ENCODE measurements at regions not wholly inside any gene's neighbourhood (a gene's known extent, or its start where the extent isn't known, plus 50 kb on each side); places are given as distances from the start of the nearest gene placed in this dataset.

DNA sequence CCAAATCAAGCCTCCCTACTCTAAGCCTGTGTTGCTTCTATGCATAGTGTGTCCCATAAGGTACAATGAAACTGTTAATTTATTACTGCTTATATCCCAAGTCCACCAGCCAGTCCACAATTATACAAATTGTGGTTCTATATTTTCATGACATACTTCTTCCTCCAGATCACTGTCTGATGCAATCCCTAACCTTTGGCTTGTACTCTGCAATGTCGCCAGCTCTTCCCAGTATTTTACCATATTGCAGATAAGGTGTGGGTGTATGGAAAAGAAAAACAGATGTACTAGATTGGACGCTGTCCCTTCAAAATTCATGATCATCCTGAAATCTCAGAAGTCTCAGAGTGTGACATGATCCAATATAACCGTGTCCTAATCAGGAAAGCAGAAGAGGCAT lies 286.2 kb downstream of the GASK1B start:
- DNase-seq (ENCODE audit: low spot score), result no peak

GRCh38 chr4:157885811-157886210 lies 287.0 kb downstream of the GASK1B start:
- peak; percentile 65 for DNase-seq (ENCODE audit: low spot score)

GRCh38 chr4:157882901-157883300 lies 289.9 kb downstream of the GASK1B start:
- DNase-seq (ENCODE audit: low spot score), result peak; percentile 35

GRCh38 chr4:157880761-157881160 lies 292.1 kb downstream of the GASK1B start:
- peak; percentile 69 for DNase-seq (ENCODE audit: low spot score)

GRCh38 chr4:157854819-157855218 lies 318.0 kb downstream of the GASK1B start:
- no peak for DNase-seq (ENCODE audit: low spot score)

DNA sequence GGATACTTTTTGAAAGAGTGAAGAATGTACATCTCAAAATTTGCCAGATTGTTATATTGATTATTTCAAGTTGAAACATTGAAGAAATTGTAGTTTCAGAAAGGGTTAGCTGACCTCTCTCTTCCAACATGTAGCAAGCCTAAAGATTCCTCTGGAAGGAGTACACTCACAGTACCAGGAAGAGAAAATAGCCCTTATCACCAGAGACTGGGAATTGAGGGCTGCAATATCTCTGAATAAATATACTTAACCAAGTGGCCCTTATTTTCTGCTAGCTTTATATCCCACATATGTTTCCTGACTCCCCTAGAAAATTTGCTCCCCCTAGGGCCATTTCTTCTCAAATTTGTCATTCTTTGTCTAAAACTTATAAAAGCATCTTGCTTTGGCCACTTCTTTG lies 332.2 kb downstream of the GASK1B start:
- no peak for DNase-seq (ENCODE audit: low spot score)

- no peak for DNase-seq (ENCODE audit: low spot score)
Measured at GRCh38 chr4:157840034-157840433, 332.8 kb downstream of the GASK1B start.

DNA sequence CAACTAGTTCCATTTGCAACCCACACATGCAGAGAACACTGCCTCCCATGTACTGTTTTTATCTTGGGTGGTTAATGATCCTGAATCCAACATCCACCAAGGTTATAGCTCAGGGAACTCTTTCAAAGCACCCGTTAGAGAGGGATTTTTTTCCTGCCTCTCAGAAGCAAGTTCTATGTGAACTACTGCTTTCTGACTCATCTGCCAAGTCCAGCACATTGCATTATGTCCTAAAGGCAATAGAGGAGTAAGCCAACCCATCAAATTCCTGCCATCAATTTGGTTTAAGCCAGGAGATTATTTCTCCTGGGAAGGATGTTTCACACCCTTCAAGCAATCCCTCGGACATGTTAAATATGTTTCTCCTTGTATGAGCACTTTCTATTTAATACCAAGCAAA lies 334.5 kb downstream of the GASK1B start:
- DNase-seq (ENCODE audit: low spot score), result peak; percentile 10

DNA sequence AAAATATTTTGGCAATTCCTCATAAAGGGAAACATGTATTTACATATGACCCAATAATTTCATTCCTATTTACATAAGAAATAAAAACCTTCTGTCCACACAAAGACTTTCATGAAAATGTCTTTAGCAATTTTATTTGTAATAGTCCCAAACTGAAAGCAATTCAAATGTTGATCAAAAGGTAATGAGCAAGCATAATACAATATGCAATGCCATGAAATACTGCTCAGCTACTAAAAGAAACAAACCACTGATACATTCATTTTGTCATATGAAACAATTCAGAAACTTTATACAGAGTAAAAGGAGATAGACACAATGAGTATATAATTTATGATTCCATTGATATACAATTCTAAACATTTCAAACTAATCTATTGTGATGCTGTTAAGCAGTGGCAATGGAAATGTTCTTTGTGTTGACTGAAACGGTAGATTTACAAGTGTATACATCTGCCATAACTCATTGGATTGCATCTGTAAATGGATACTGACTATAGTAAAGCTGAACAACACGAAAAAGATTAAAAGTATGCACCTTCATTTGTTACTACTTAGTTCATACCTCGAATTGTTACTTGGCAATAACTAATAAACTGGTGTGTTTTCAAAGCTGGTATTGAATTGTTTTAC lies 335.6 kb downstream of the GASK1B start:
- no peak for DNase-seq (ENCODE audit: low spot score)

- DNase-seq (ENCODE audit: low spot score), result no peak
Measured at GRCh38 chr4:157832596-157832995, 340.2 kb downstream of the GASK1B start.

DNA sequence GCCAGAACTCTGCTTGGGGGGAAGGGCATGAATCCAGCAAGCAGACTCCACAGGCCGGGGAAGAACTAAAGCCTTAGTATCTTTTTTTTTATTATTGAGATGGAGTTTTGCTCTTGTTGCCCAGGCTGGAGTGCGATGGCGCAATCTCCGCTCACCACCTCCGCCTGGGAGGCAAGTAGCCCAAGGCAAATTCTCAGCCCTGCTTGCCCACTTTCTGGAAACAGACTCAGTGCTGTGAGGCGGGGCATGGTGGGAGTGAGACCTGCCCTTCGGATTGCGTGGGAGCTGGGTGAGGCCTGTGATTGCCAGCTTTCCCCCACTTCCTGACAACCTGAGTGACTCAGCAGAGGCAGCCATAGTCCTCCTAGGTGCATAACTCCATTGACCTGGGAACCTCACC lies 348.8 kb downstream of the GASK1B start:
- DNase-seq (ENCODE audit: low spot score), result no peak

- no peak for DNase-seq (ENCODE audit: low spot score)
Measured at GRCh38 chr4:157821814-157822213, 351.0 kb downstream of the GASK1B start.

DNA sequence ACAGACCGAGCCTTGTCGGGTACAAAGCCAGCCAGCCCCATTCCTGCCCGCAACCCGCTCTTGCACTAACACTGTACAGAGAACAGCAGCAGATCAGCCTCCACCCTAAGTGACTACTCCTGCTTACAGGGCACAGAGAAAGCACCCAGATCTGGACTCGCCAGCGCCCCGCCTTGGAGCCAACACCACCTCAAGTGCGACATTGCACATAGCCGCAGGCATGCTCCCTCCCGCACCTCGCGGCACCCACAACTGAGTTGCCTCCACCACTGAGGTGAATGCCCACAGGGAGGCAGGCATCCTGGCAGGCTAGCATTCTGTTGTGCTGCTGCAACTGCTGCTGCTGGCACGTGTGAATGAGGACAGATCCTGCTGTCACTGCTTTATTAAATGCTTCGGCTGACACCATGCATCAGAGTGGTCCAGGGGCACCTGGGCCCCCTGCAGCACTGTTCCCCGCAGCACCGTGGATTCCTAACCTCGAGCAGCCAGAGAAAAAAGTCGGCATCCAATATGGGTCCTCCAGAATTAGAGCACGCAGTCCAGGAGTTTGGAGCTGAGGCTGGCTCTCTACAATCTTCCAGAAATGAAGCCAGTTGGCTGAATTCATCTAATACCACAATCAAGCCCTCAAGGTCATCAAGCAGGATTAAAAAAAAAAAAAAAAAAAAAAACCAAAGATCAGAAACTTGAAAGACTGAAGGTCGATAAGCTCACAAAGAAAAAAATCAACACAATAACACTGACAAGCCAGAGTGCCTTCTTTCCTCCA lies 352.9 kb downstream of the GASK1B start:
- DNase-seq (ENCODE audit: low spot score), result no peak

DNA sequence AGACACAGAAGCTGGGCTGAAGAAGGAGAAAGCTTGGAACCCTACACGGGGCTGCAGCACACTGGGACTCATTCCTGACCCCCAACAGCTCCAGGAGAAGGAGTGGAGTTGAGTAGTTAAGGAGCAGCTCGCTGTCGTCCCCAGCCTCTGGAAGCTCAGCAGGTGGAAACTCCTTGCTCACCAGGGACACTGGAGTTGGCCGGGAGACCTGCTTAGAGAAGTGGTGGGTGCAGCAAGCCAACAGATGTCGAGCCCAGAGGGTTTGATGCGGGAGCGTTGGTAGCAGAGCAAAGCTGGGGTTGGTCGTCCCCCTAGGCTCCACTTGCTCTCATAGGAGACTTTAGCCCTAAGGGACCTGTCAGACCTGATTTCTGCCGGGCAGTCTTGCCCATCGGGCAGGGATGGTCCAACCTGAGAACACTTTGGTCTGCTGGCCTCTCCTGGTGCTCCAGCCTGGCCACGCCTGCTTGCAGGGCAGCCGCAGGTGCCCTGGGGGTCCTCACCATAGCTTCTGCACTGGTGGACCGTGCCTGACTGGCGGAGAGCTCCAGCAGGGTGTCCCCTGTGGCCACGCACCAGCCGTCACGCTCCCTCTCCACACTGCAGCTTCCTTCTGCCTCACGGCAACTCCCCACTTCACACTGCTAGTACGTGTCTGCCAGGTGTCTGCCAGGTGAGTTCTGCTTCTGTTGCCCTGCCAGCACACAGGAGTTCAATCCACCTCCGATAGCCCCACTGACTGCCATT lies 353.7 kb downstream of the GASK1B start:
- no peak for DNase-seq (ENCODE audit: low spot score)

GRCh38 chr4:157810137-157810774 lies 362.6 kb downstream of the GASK1B start:
- peak; percentile 68 for DNase-seq (ENCODE audit: low spot score)

- peak; percentile 62 for DNase-seq (ENCODE audit: low spot score)
Measured at GRCh38 chr4:157808796-157809383, 363.9 kb downstream of the GASK1B start.

DNA sequence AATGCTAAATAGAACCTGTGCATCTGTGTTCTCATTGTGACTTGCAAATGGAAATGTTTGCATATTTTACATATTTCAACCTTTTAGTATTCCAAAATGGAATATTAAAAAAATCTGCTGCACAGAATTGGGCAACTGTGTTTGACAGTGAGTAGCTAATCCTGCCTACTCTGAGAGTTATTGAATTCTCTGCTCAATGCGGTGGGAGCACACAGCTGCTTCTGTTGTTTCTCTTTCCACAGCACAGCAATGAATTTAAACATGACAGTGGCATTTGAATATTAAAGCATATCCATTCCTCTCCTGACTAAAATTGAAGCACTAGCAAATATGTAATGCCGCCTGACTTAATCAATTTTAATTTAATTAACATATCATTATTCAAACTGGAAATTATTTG lies 366.6 kb downstream of the GASK1B start:
- DNase-seq (ENCODE audit: low spot score), result peak; percentile 31

DNA sequence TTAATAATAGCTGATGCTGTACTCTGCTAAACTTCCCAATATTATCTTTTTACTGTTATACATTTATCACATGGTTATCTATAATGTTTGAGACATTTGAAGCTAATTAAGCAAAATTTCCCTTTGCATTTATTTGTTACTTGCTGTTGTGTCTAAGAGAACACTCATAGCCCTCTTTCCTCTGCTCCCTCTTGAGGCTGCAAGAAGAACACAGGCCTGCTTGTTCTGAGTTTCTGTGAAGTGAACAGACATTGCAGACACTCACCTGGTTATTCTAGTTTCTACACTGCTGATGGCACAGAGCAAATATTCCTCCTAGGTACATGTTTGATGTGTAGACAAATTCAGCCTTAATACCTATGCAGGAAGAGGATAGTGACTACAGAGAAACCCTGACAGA lies 367.8 kb downstream of the GASK1B start:
- peak; percentile 59 for DNase-seq (ENCODE audit: low spot score)

GRCh38 chr4:157803845-157804521 lies 368.8 kb downstream of the GASK1B start:
- peak; percentile 95 for DNase-seq (ENCODE audit: low spot score)

DNA sequence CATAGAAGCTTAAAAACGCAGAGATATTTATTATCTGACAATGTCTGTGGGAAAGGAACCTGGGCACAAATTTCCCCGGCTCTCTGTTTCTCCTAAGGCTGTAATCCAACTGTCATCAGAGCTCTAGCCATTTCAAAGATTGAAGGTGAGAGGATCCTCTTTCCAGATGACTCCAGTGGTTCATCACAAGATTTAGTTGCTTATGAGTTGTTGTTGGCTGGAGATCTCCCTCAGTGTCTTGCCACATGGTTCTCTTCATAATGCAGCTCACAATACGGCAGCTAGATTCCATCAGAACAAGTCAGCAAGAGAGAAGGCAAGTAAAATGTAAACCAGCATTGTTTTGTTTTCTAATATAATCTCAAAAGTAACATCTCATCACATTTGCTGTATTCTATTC lies 369.4 kb downstream of the GASK1B start:
- peak; percentile 89 for DNase-seq (ENCODE audit: low spot score)

DNA sequence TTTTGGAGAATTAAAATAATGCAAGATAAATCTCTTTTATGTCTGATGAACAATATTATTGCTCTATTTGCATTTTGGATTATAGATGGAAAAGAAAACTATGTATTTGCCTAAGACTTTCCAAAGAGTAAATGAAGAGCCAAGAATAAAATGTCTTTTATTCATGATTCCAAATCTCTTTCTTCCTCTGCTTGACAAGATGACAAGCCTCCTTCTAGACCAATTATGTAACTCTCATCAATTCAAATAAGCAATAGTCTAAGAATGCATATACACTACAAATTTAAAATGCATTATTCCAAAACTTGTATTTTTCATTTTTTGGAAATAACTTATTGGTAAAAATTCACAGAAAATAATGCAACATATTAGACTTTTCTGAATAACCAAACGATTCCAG lies 377.3 kb downstream of the GASK1B start:
- no peak for DNase-seq (ENCODE audit: low spot score)
